Common myeloid progenitor, CD34-positive (primary cell): ENCODE measurements at regions not wholly inside any gene's neighbourhood (a gene's known extent, or its start where the extent isn't known, plus 50 kb on each side); places are given as distances from the start of the nearest gene placed in this dataset.

Experiments
- CTCF ChIA-PET: fragments of 350-600 bp; sonication (Branson Sonifier 250); formaldehyde crosslinking; loops from one replicate; lab custom pipeline; 2021; ENCODE audit warnings: antibody characterized with exemption; lab: Charles Lee
- POLR2A ChIA-PET: fragments of 350-600 bp; sonication (Branson Sonifier 250); formaldehyde crosslinking; loops from one replicate; lab custom pipeline; 2021; ENCODE audit warnings: antibody characterized with exemption; lab: Charles Lee
- DNase-seq, 3 donors: peaks; one replicate each; pipeline versions ENCODE4 v3.0.0 to v3.0.0-alpha.2; 2013
- H3K27ac ChIP-seq, 2 experiments: 1 replicate in 1 of 2; 2 replicates in 1 of 2; pipeline ENCODE4 v1.7.0; 2013; ENCODE audit warnings: inconsistent platforms in 2 of 2, low read length in 2 of 2, mild to moderate bottlenecking in 2 of 2, low read depth in 1 of 2, moderate library complexity in 1 of 2; ENCODE audit not compliant: severe bottlenecking in 2 of 2, insufficient read depth in 1 of 2, poor library complexity in 1 of 2
- H3K27me3 ChIP-seq, 5 experiments: replicated peaks in 2 of 5; 1 replicate in 3 of 5; 2 replicates in 2 of 5; pipeline versions ENCODE4 v1.6.1 to v1.7.0; 2013; ENCODE audit warnings: low read length in 4 of 5, mild to moderate bottlenecking in 2 of 5, moderate library complexity in 2 of 5, inconsistent platforms in 1 of 5; ENCODE audit not compliant: insufficient read depth in 5 of 5, control insufficient read depth in 4 of 5
- H3K36me3 ChIP-seq, 4 experiments: 1 replicate in 2 of 4; 2 replicates in 2 of 4; pipeline versions ENCODE4 v1.6.1 to v1.7.0; 2013; ENCODE audit warnings: low read length in 3 of 4, control low read depth in 1 of 4, mild to moderate bottlenecking in 1 of 4; ENCODE audit not compliant: control insufficient read depth in 4 of 4, insufficient read depth in 4 of 4
- H3K4me1 ChIP-seq, 4 experiments: 1 replicate in 3 of 4; 2 replicates in 1 of 4; pipeline versions ENCODE4 v1.6.1 to v1.7.1; 2013; ENCODE audit warnings: low read length in 3 of 4, mild to moderate bottlenecking in 3 of 4, control low read depth in 1 of 4, inconsistent platforms in 1 of 4, moderate library complexity in 1 of 4; ENCODE audit not compliant: control insufficient read depth in 4 of 4, insufficient read depth in 4 of 4; ENCODE audit errors: control extremely low read depth in 1 of 4
- H3K4me3 ChIP-seq, 7 experiments: 1 replicate in 4 of 7; 2 replicates in 3 of 7; pipeline versions ENCODE4 v1.5.1 to v1.7.0; 2013; ENCODE audit warnings: mild to moderate bottlenecking in 7 of 7, low read length in 6 of 7, moderate library complexity in 6 of 7, inconsistent platforms in 2 of 7, low read depth in 2 of 7, control low read depth in 1 of 7; ENCODE audit not compliant: insufficient read depth in 4 of 7, control insufficient read depth in 1 of 7; ENCODE audit errors: extremely low read depth in 1 of 7
- H3K9me3 ChIP-seq, 5 experiments: 1 replicate in 4 of 5; 2 replicates in 1 of 5; pipeline versions ENCODE4 v1.6.1 to v1.7.1; 2013; ENCODE audit warnings: low read length in 4 of 5, mild to moderate bottlenecking in 2 of 5, inconsistent platforms in 1 of 5, low read depth in 1 of 5, moderate library complexity in 1 of 5; ENCODE audit not compliant: control insufficient read depth in 4 of 5, insufficient read depth in 2 of 5; ENCODE audit errors: control extremely low read depth in 1 of 5
- WGBS: methylation state at CpG from one replicate; pipeline ENCODE4 v1.1.5; 2013; ENCODE audit not compliant: insufficient coverage; 5-methylcytosine and 5-hydroxymethylcytosine counted together

- peaks cover 0 to 2% (median 0%) of the 10 kb centered on the region in 4 experiments for H3K4me1 ChIP-seq
- no peaks in the 10 kb centered on the region for H3K36me3 ChIP-seq
- ChIA-PET POLR2A (no interaction called here), CTCF (no interaction called here)
- H3K9me3 ChIP-seq = no peaks in the 10 kb centered on the region
- no peak for DNase-seq
- H3K27ac ChIP-seq = no peak overlapping the region
- no peaks in the 10 kb centered on the region for H3K27me3 ChIP-seq
- WGBS = no CpG with 5 or more reads among the region's 3 CpGs
- H3K4me3 ChIP-seq = no peak overlapping the region
Measured at GRCh38 chr3:181629711-181630110, 82.0 kb upstream of the SOX2 start.

GRCh38 chr3:181629029-181629428 lies 82.7 kb upstream of the SOX2 start:
- no peaks in the 10 kb centered on the region for H3K36me3 ChIP-seq
- no peak overlapping the region for H3K27ac ChIP-seq
- H3K27me3 ChIP-seq = no peaks in the 10 kb centered on the region
- 100% methylated on average over 1 of the region's 1 CpG for WGBS
- H3K4me1 ChIP-seq = peaks cover under 1 to 8% (median 6%) of the 10 kb centered on the region in 4 experiments
- no peak overlapping the region for H3K4me3 ChIP-seq
- no peak for DNase-seq
- H3K9me3 ChIP-seq = no peaks in the 10 kb centered on the region
- POLR2A ChIA-PET = no interaction called here
- CTCF ChIA-PET = no interaction called here

GRCh38 chr3:181628384-181628783 lies 83.3 kb upstream of the SOX2 start:
- no peak overlapping the region for H3K27ac ChIP-seq
- CTCF ChIA-PET = interaction anchor here (0.7 kb wide), 1 partner anchor 25 kb away, joined by 3 read pairs; no protein-coding TSS in a partner anchor

GRCh38 chr3:181626036-181626435 lies 85.7 kb upstream of the SOX2 start:
- no peaks in the 10 kb centered on the region for H3K27me3 ChIP-seq
- H3K4me3 ChIP-seq = no peak overlapping the region
- peaks cover 3 to 22% (median 10%) of the 10 kb centered on the region in 4 experiments for H3K4me1 ChIP-seq
- DNase-seq = no peak
- no peak overlapping the region for H3K27ac ChIP-seq
- 83% methylated on average over 1 of the region's 1 CpG for WGBS
- ChIA-PET POLR2A (no interaction called here), CTCF (interaction anchor here (1.6 kb wide), 1 partner anchor 12 kb away, joined by 3 read pairs; no protein-coding TSS in a partner anchor)
- H3K36me3 ChIP-seq = no peaks in the 10 kb centered on the region
- no peaks in the 10 kb centered on the region for H3K9me3 ChIP-seq

More at GRCh38 chr3:181628384-181628783, 83.3 kb upstream of the SOX2 start:
- no peaks in the 10 kb centered on the region for H3K36me3 ChIP-seq
- H3K9me3 ChIP-seq = no peaks in the 10 kb centered on the region
- no peak for DNase-seq
- no peaks in the 10 kb centered on the region for H3K27me3 ChIP-seq
- POLR2A ChIA-PET = no interaction called here
- no peak overlapping the region for H3K4me3 ChIP-seq
- peaks cover 3 to 12% (median 10%) of the 10 kb centered on the region in 4 experiments for H3K4me1 ChIP-seq

- ChIA-PET POLR2A (no interaction called here), CTCF (no interaction called here)
- 20% methylated on average over 1 of the region's 4 CpGs for WGBS
- no peaks in the 10 kb centered on the region for H3K36me3 ChIP-seq
- no peaks in the 10 kb centered on the region for H3K27me3 ChIP-seq
- H3K9me3 ChIP-seq = no peaks in the 10 kb centered on the region
- no peak overlapping the region for H3K27ac ChIP-seq
- DNase-seq = peak; percentile 9 to 52 (median 32)
- peaks cover 3 to 22% (median 10%) of the 10 kb centered on the region in 4 experiments for H3K4me1 ChIP-seq
- H3K4me3 ChIP-seq = no peak overlapping the region
Measured at GRCh38 chr3:181623924-181624694, 87.6 kb upstream of the SOX2 start.

DNA sequence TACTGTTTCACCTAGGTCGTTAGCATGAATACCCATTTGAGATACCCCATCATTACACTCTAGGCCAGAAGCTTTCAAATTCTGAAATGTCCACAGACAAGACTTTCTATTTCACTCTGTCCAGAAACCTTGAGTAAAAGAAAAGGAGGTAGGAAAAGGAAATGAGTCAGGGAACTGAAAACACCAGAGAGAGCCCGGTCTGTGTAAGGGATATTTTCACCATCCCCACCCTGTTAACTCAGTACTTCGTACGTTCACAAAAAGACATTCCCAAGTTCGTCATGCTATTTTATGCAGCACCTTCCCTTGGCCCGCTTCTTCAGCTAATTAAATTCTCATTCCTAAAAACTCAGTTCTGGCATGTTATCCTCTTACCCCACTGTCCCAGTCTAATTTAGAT lies 89.4 kb upstream of the SOX2 start:
- Histone ChIP-seq H3K9me3 (no peaks in the 10 kb centered on the region), H3K27me3 (no peaks in the 10 kb centered on the region), H3K36me3 (no peaks in the 10 kb centered on the region), H3K4me1 (peaks cover 3 to 22% (median 10%) of the 10 kb centered on the region in 4 experiments), H3K4me3 (no peak overlapping the region), H3K27ac (no peak overlapping the region)
- ChIA-PET POLR2A (no interaction called here), CTCF (interaction anchor here (0.7 kb wide), 1 partner anchor 366 kb away, joined by 3 read pairs; no protein-coding TSS in a partner anchor)
- peak in 1 of 3 donors; percentile 13 for DNase-seq
- 48% methylated on average over 5 of the region's 6 CpGs for WGBS

DNA sequence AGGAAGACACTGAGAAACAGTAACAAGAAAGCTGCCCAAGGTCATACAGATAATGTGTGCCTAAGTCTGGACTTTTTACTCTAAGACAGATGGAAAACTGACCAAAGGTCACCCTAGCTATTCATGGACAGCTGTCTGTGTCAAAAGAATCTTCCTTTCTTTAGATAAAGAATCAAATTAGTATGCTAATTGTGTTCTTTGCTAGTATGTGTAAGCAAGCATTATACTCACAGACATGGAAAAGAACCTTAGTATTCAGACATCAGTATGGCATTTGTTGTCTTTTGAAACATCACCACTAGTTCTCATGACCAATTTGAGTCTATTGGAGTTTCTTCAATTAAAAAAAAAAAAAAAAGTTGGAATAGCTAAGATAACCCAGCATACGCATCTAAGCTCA lies 91.8 kb upstream of the SOX2 start:
- no peak for DNase-seq
- no peaks in the 10 kb centered on the region for H3K27me3 ChIP-seq
- CTCF ChIA-PET = interaction anchor here (1.3 to 1.4 kb wide), 2 partner anchors 10 to 11 kb away, joined by 3 read pairs; no protein-coding TSS in a partner anchor
- no CpG with 5 or more reads among the region's 1 CpG for WGBS
- POLR2A ChIA-PET = no interaction called here
- no peaks in the 10 kb centered on the region for H3K36me3 ChIP-seq
- H3K4me1 ChIP-seq = peaks cover 3 to 27% (median 10%) of the 10 kb centered on the region in 4 experiments
- no peak overlapping the region for H3K27ac ChIP-seq
- H3K4me3 ChIP-seq = no peak overlapping the region
- no peaks in the 10 kb centered on the region for H3K9me3 ChIP-seq
